Mesendoderm (in vitro differentiated cells): ENCODE measurements at regions not wholly inside any gene's neighbourhood (a gene's known extent, or its start where the extent isn't known, plus 50 kb on each side); places are given as distances from the start of the nearest gene placed in this dataset.

ENCODE experiments used
- DNase-seq: peaks from one replicate; pipeline ENCODE4 v3.0.0; 2013
- H2AK5ac ChIP-seq: 2 replicates; pipeline ENCODE4 v1.6.1; 2013; ENCODE audit warnings: low read length, inconsistent platforms
- H2BK120ac ChIP-seq: 2 replicates; pipeline ENCODE4 v1.6.1; 2013; ENCODE audit warnings: low read depth, mild to moderate bottlenecking, low read length, moderate library complexity, mixed read lengths
- H2BK15ac ChIP-seq: replicated peaks from 2 replicates; pipeline ENCODE4 v1.6.1; 2013; ENCODE audit warnings: low read depth, mild to moderate bottlenecking, moderate library complexity
- H2BK5ac ChIP-seq: 2 replicates; pipeline ENCODE4 v1.6.1; 2013; ENCODE audit warnings: low read length, inconsistent platforms
- H3K18ac ChIP-seq: 2 replicates; pipeline ENCODE4 v1.6.1; 2013; ENCODE audit warnings: mild to moderate bottlenecking, low read length, mixed read lengths
- H3K23ac ChIP-seq: one replicate; pipeline ENCODE4 v1.6.1; 2013; ENCODE audit warnings: low read length
- H3K27ac ChIP-seq: 2 replicates; pipeline ENCODE4 v1.5.1; 2013; ENCODE audit warnings: low read depth, mild to moderate bottlenecking, inconsistent platforms, low read length, moderate library complexity
- H3K27me3 ChIP-seq: 2 replicates; pipeline ENCODE4 v1.6.1; 2013; ENCODE audit warnings: low read length, control low read depth, mild to moderate bottlenecking, inconsistent platforms; ENCODE audit not compliant: insufficient read depth, poor library complexity
- H3K36me3 ChIP-seq: 2 replicates; pipeline ENCODE4 v1.6.1; 2013; ENCODE audit warnings: low read length, inconsistent platforms; ENCODE audit not compliant: control insufficient read depth, insufficient read depth
- H3K4ac ChIP-seq: one replicate; pipeline ENCODE4 v1.6.1; 2013; ENCODE audit warnings: low read depth, mild to moderate bottlenecking, low read length, moderate library complexity
- H3K4me1 ChIP-seq: 2 replicates; pipeline ENCODE4 v1.6.1; 2013; ENCODE audit warnings: low read depth, low read length, inconsistent platforms; ENCODE audit not compliant: control insufficient read depth
- H3K4me2 ChIP-seq: 2 replicates; pipeline ENCODE4 v1.6.1; 2013; ENCODE audit warnings: low read length
- H3K4me3 ChIP-seq: 2 replicates; pipeline ENCODE4 v1.5.1; 2013; ENCODE audit warnings: mild to moderate bottlenecking, low read length
- H3K56ac ChIP-seq: one replicate; pipeline ENCODE4 v1.6.1; 2013; ENCODE audit warnings: low read length
- H3K79me1 ChIP-seq: 2 replicates; pipeline ENCODE4 v1.6.1; 2013; ENCODE audit warnings: low read length, inconsistent platforms
- H3K79me2 ChIP-seq: 2 replicates; pipeline ENCODE4 v1.6.1; 2013; ENCODE audit warnings: mild to moderate bottlenecking, low read length; ENCODE audit not compliant: control insufficient read depth, insufficient read depth
- H3K9ac ChIP-seq: 2 replicates; pipeline ENCODE4 v1.6.1; 2013; ENCODE audit warnings: low read length, inconsistent platforms
- H4K5ac ChIP-seq: one replicate; pipeline ENCODE4 v1.6.1; 2013; ENCODE audit warnings: low read length
- H4K8ac ChIP-seq: one replicate; pipeline ENCODE4 v1.6.1; 2013; ENCODE audit warnings: low read depth, mild to moderate bottlenecking, control low read depth, low read length, moderate library complexity
- WGBS: extraction: QIAGEN DNeasy Blood & Tissue Kit; methylation state at CpG from one replicate; pipeline ENCODE4 v1.1.7; 2013; ENCODE audit warnings: low lambda C conversion rate, missing lambda C conversion rate; ENCODE audit not compliant: insufficient coverage; ENCODE audit errors: extremely low coverage; 5-methylcytosine and 5-hydroxymethylcytosine counted together

- H3K23ac ChIP-seq = no peak overlapping the region
- H4K8ac ChIP-seq = no peak overlapping the region
- no peaks in the 10 kb centered on the region for H3K79me2 ChIP-seq
- H4K5ac ChIP-seq = no peak overlapping the region
- peaks cover 3% of the 10 kb centered on the region for H3K4me1 ChIP-seq
- H2BK15ac ChIP-seq = no peak overlapping the region
- whole genome bisulfite sequencing = no CpG with 5 or more reads among the region's 6 CpGs
- no peaks in the 10 kb centered on the region for H3K36me3 ChIP-seq
- no peak overlapping the region for H2BK5ac ChIP-seq
- no peak overlapping the region for H2BK120ac ChIP-seq
- H2AK5ac ChIP-seq = no peak overlapping the region
- H3K27me3 ChIP-seq = no peaks in the 10 kb centered on the region
- H3K18ac ChIP-seq = no peak overlapping the region
- H3K9ac ChIP-seq = no peak overlapping the region
- DNase-seq = no peak
- no peak overlapping the region for H3K56ac ChIP-seq
- no peak overlapping the region for H3K4me3 ChIP-seq
- H3K4ac ChIP-seq = no peak overlapping the region
- no peaks in the 10 kb centered on the region for H3K79me1 ChIP-seq
- H3K27ac ChIP-seq = no peak overlapping the region
- no peak overlapping the region for H3K4me2 ChIP-seq
Measured at GRCh38 chr9:18037981-18038380, 436.0 kb upstream of the ADAMTSL1 start.

- no peaks in the 10 kb centered on the region for H3K36me3 ChIP-seq
- H3K56ac ChIP-seq = no peak overlapping the region
- H3K4me1 ChIP-seq = peaks cover 3% of the 10 kb centered on the region
- H3K4me2 ChIP-seq = no peak overlapping the region
- H3K4me3 ChIP-seq = no peak overlapping the region
- H2AK5ac ChIP-seq = no peak overlapping the region
- no peak overlapping the region for H2BK15ac ChIP-seq
- H3K27ac ChIP-seq = no peak overlapping the region
- H4K5ac ChIP-seq = no peak overlapping the region
- no peak overlapping the region for H4K8ac ChIP-seq
- H3K9ac ChIP-seq = no peak overlapping the region
- no peaks in the 10 kb centered on the region for H3K79me1 ChIP-seq
- no peaks in the 10 kb centered on the region for H3K27me3 ChIP-seq
- H2BK120ac ChIP-seq = no peak overlapping the region
- H2BK5ac ChIP-seq = no peak overlapping the region
- H3K79me2 ChIP-seq = no peaks in the 10 kb centered on the region
- no peak overlapping the region for H3K4ac ChIP-seq
- H3K23ac ChIP-seq = no peak overlapping the region
- no peak overlapping the region for H3K18ac ChIP-seq
- no CpG with 5 or more reads among the region's 2 CpGs for WGBS
- DNase-seq = no peak
Measured at GRCh38 chr9:18040327-18040726, 433.6 kb upstream of the ADAMTSL1 start.

GRCh38 chr9:18043978-18044377, 430.0 kb upstream of the ADAMTSL1 start:
- Histone ChIP-seq H3K79me1 (no peaks in the 10 kb centered on the region), H2BK15ac (no peak overlapping the region), H4K5ac (no peak overlapping the region), H3K27me3 (no peaks in the 10 kb centered on the region), H3K79me2 (no peaks in the 10 kb centered on the region), H3K23ac (no peak overlapping the region), H3K4me3 (no peak overlapping the region), H3K56ac (no peak overlapping the region), H3K27ac (no peak overlapping the region), H2AK5ac (no peak overlapping the region), H3K4me2 (no peak overlapping the region), H2BK120ac (no peak overlapping the region), H3K36me3 (no peaks in the 10 kb centered on the region), H4K8ac (no peak overlapping the region), H2BK5ac (no peak overlapping the region), H3K18ac (no peak overlapping the region), H3K4ac (no peak overlapping the region), H3K4me1 (no peaks in the 10 kb centered on the region), H3K9ac (no peak overlapping the region)
- no peak for DNase-seq
- no CpG with 5 or more reads among the region's 1 CpG for WGBS

GRCh38 chr9:18045326-18045725, 428.6 kb upstream of the ADAMTSL1 start:
- no peak overlapping the region for H3K9ac ChIP-seq
- H2BK15ac ChIP-seq = no peak overlapping the region
- H3K4me2 ChIP-seq = no peak overlapping the region
- WGBS = no CpG with 5 or more reads among the region's 1 CpG
- no peak overlapping the region for H4K5ac ChIP-seq
- no peak overlapping the region for H3K56ac ChIP-seq
- H4K8ac ChIP-seq = no peak overlapping the region
- H3K27ac ChIP-seq = no peak overlapping the region
- no peak overlapping the region for H3K4me3 ChIP-seq
- no peak overlapping the region for H2AK5ac ChIP-seq
- no peak for DNase-seq
- no peak overlapping the region for H3K23ac ChIP-seq
- H3K79me1 ChIP-seq = no peaks in the 10 kb centered on the region
- no peak overlapping the region for H3K18ac ChIP-seq
- H3K4ac ChIP-seq = no peak overlapping the region
- no peaks in the 10 kb centered on the region for H3K27me3 ChIP-seq
- H3K79me2 ChIP-seq = no peaks in the 10 kb centered on the region
- H3K36me3 ChIP-seq = no peaks in the 10 kb centered on the region
- no peaks in the 10 kb centered on the region for H3K4me1 ChIP-seq
- H2BK5ac ChIP-seq = no peak overlapping the region
- no peak overlapping the region for H2BK120ac ChIP-seq

GRCh38 chr9:18046068-18046467, 427.9 kb upstream of the ADAMTSL1 start:
- Histone ChIP-seq H2BK120ac (no peak overlapping the region), H3K4ac (no peak overlapping the region), H3K23ac (no peak overlapping the region), H3K27me3 (no peaks in the 10 kb centered on the region), H3K4me3 (no peak overlapping the region), H3K56ac (no peak overlapping the region), H3K4me2 (no peak overlapping the region), H4K8ac (no peak overlapping the region), H3K27ac (no peak overlapping the region), H2BK15ac (no peak overlapping the region), H3K4me1 (no peaks in the 10 kb centered on the region), H2BK5ac (no peak overlapping the region), H3K9ac (no peak overlapping the region), H3K79me2 (no peaks in the 10 kb centered on the region), H4K5ac (no peak overlapping the region), H2AK5ac (no peak overlapping the region), H3K36me3 (no peaks in the 10 kb centered on the region), H3K79me1 (no peaks in the 10 kb centered on the region), H3K18ac (no peak overlapping the region)
- no CpG with 5 or more reads among the region's 1 CpG for WGBS
- no peak for DNase-seq

GRCh38 chr9:18051638-18052037, 422.3 kb upstream of the ADAMTSL1 start:
- Histone ChIP-seq H2BK5ac (no peak overlapping the region), H3K9ac (no peak overlapping the region), H3K4me3 (no peak overlapping the region), H3K27me3 (no peaks in the 10 kb centered on the region), H3K56ac (no peak overlapping the region), H2BK120ac (no peak overlapping the region), H3K4ac (no peak overlapping the region), H4K8ac (no peak overlapping the region), H3K27ac (no peak overlapping the region), H3K79me1 (no peaks in the 10 kb centered on the region), H3K23ac (no peak overlapping the region), H3K36me3 (no peaks in the 10 kb centered on the region), H4K5ac (no peak overlapping the region), H3K18ac (no peak overlapping the region), H3K4me1 (no peaks in the 10 kb centered on the region), H2AK5ac (no peak overlapping the region), H3K79me2 (no peaks in the 10 kb centered on the region), H2BK15ac (no peak overlapping the region), H3K4me2 (no peak overlapping the region)
- no peak for DNase-seq
- WGBS = no CpG with 5 or more reads among the region's 2 CpGs
